Left ventricle myocardium inferior (tissue), 1 donor: ENCODE measurements at regions not wholly inside any gene's neighbourhood (a gene's known extent, or its start where the extent isn't known, plus 50 kb on each side); places are given as distances from the start of the nearest gene placed in this dataset.

Experiments
- DNase-seq: peaks from one replicate; pipeline ENCODE4 v3.0.0-alpha.2; 2020
- H3K27ac ChIP-seq: fragments of 200-600 bp; replicated peaks from 2 replicates; pipeline ENCODE4 v1.8.0; 2021
- H3K27me3 ChIP-seq: fragments of 200-600 bp; 2 replicates; pipeline ENCODE4 v1.8.0; 2021; ENCODE audit warnings: low read depth
- H3K36me3 ChIP-seq: fragments of 200-600 bp; 2 replicates; pipeline ENCODE4 v1.8.0; 2021
- H3K4me1 ChIP-seq: fragments of 200-600 bp; 2 replicates; pipeline ENCODE4 v1.8.0; 2021
- H3K4me3 ChIP-seq: fragments of 200-600 bp; 2 replicates; pipeline ENCODE4 v1.8.0; 2021; ENCODE audit warnings: mild to moderate bottlenecking, moderate library complexity
- H3K9me3 ChIP-seq: fragments of 200-600 bp; replicated peaks from 2 replicates; pipeline ENCODE4 v1.8.0; 2021
- intact Hi-C: fragments of 100-400 bp; cut with micrococcal nuclease; formaldehyde crosslinking; loops from one replicate; pipeline ENCODE4 v1.11.0; 2022
- TF ChIP-seq, protein P1 (sequence below): fragments of 200-600 bp; IDR thresholded peaks from 2 replicates; pipeline ENCODE4 v1.8.0; 2021; ENCODE audit warnings: antibody characterized with exemption, mild to moderate bottlenecking, borderline replicate concordance
- donor health status: DM: no; HTN: yes; CAD: no; lungs with severe emphysema.

- H3K27ac ChIP-seq: no peak overlapping the region
- H3K27me3 ChIP-seq: no peaks in the 10 kb centered on the region
- H3K36me3 ChIP-seq: no peaks in the 10 kb centered on the region
- DNase-seq: no peak
- H3K4me3 ChIP-seq: no peak overlapping the region
- intact Hi-C loops: no loop called here
- H3K9me3 ChIP-seq: peaks cover 16% of the 10 kb centered on the region
- TF ChIP-seq, protein P1, sequence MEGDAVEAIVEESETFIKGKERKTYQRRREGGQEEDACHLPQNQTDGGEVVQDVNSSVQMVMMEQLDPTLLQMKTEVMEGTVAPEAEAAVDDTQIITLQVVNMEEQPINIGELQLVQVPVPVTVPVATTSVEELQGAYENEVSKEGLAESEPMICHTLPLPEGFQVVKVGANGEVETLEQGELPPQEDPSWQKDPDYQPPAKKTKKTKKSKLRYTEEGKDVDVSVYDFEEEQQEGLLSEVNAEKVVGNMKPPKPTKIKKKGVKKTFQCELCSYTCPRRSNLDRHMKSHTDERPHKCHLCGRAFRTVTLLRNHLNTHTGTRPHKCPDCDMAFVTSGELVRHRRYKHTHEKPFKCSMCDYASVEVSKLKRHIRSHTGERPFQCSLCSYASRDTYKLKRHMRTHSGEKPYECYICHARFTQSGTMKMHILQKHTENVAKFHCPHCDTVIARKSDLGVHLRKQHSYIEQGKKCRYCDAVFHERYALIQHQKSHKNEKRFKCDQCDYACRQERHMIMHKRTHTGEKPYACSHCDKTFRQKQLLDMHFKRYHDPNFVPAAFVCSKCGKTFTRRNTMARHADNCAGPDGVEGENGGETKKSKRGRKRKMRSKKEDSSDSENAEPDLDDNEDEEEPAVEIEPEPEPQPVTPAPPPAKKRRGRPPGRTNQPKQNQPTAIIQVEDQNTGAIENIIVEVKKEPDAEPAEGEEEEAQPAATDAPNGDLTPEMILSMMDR: no peak
- peaks cover 19% of the 10 kb centered on the region for H3K4me1 ChIP-seq
Observed at GRCh38 chr11:22082788-22083187, 110.1 kb upstream of the ANO5 start.

DNA sequence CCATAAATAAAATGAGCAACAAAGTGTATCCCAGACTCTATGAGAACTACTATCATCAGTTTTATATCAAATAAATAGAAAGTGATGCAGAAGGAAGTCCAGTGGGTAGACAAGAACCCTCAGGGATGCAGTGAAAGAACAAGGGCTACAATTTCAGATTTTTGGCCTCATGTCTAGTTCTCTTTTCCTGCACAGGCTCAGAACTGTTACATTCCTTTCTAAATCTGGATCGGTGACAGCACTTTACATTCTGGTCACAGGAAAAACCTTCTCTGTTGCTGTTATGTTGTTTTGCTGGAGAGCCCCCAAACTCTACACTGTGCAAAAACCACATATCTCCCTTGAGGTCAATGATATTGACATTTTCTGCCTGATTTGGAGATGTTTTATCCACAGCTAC is 108.8 kb upstream of the ANO5 start:
- intact Hi-C loops: no loop called here
- TF ChIP-seq, protein P1: no peak
- Histone ChIP-seq H3K36me3 (no peaks in the 10 kb centered on the region), H3K4me3 (no peak overlapping the region), H3K27me3 (no peaks in the 10 kb centered on the region), H3K27ac (no peak overlapping the region), H3K9me3 (peaks cover 16% of the 10 kb centered on the region), H3K4me1 (peaks cover 17% of the 10 kb centered on the region)
- DNase-seq: no peak

DNA sequence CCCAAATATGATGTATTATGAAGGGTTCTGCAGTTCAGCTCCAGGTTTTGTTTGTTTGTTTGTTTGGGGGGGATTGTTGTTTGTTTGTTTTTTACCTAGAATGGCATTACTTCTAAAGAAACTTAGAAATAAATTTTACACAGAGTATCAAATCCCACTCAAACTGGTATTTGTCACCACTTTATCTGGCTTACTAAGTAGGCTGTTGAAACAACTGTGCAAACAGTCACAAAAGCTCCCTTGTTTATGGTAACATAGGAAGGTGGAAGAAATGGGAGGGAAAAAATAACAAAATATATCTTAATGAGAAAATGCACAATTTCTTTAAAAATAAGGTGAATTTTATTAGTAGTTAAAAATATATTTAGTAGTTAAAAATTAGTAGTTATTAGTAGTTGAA is 108.3 kb upstream of the ANO5 start:
- intact Hi-C loops: no loop called here
- H3K9me3 ChIP-seq: peaks cover 16% of the 10 kb centered on the region

GRCh38 chr11:22089609-22090008 is 103.3 kb upstream of the ANO5 start:
- intact Hi-C loops: no loop called here

More for the DNA sequence above, 108.3 kb upstream of the ANO5 start:
- no peak overlapping the region for H3K4me3 ChIP-seq
- DNase-seq: no peak
- TF ChIP-seq, protein P1: no peak
- H3K27ac ChIP-seq: no peak overlapping the region
- no peaks in the 10 kb centered on the region for H3K27me3 ChIP-seq
- H3K36me3 ChIP-seq: no peaks in the 10 kb centered on the region
- H3K4me1 ChIP-seq: peaks cover 12% of the 10 kb centered on the region

DNA sequence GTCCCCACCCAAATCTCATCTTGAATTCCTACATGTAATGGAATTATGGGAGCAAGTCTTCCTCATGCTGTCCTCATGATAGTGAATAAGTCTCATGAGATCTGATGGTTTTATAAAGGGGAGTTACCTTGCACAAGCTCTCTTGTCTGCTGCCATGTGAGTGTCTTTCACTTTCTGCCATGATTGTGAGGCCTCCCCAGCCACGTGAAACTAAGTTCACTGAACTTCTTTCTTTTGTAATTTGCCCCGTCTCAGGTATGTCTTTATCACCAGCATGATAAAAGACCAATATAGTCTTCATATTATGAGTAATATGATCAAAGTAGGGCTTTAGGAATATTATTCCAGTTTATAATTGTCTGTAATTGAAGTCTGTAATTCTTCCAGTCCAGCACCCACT is 86.3 kb upstream of the ANO5 start:
- no peak overlapping the region for H3K4me3 ChIP-seq
- no peaks in the 10 kb centered on the region for H3K4me1 ChIP-seq
- no peaks in the 10 kb centered on the region for H3K36me3 ChIP-seq
- no peaks in the 10 kb centered on the region for H3K9me3 ChIP-seq
- no peak for DNase-seq
- no peak overlapping the region for H3K27ac ChIP-seq
- intact Hi-C loops: no loop called here
- TF ChIP-seq, protein P1: no peak
- no peaks in the 10 kb centered on the region for H3K27me3 ChIP-seq

More at GRCh38 chr11:22089609-22090008, 103.3 kb upstream of the ANO5 start:
- H3K27me3 ChIP-seq: no peaks in the 10 kb centered on the region
- no peaks in the 10 kb centered on the region for H3K36me3 ChIP-seq
- no peak for DNase-seq
- H3K4me3 ChIP-seq: no peak overlapping the region
- peaks cover 2% of the 10 kb centered on the region for H3K4me1 ChIP-seq
- TF ChIP-seq, protein P1: no peak
- H3K9me3 ChIP-seq: no peaks in the 10 kb centered on the region
- H3K27ac ChIP-seq: no peak overlapping the region
